HCT116 (cell line): ENCODE measurements at regions not wholly inside any gene's neighbourhood (a gene's known extent, or its start where the extent isn't known, plus 50 kb on each side); places are given as distances from the start of the nearest gene placed in this dataset.

Source experiments
- ATAC-seq: fragments of 200-7000 bp; cut with Tn5 transposase; 2 replicates; pipeline ENCODE4 v1.9.1; 2020; ENCODE audit warnings: mild to moderate bottlenecking, moderate library complexity
- BruUV-seq: library from RNA; stranded (reverse); fragments of 400-500 nt; replicated peaks from 2 replicates; lab custom pipeline; 2021; lab: Mats Ljungman, UMichigan
- CTCF ChIA-PET: fragments of 300-600 bp; sonication (Branson Sonifier 250); formaldehyde crosslinking; loops from one replicate; lab custom pipeline; 2021; ENCODE audit warnings: antibody characterized with exemption; lab: Charles Lee
- POLR2A ChIA-PET: fragments of 300-600, 350-600 bp; sonication (Branson Sonifier 250); formaldehyde crosslinking; loops from one replicate; lab custom pipeline; 2021; ENCODE audit warnings: antibody characterized with exemption; lab: Charles Lee
- RAD21 ChIA-PET, 2 experiments: fragments of 300-600 bp; sonication (Branson Sonifier 250); formaldehyde crosslinking; loops; one replicate each; lab custom pipeline; 2023; ENCODE audit warnings: low total read pairs in 2 of 2; ENCODE audit not compliant: uncharacterized antibody in 2 of 2, unreplicated experiment in 2 of 2, low non-redundant PET in 1 of 2; lab: Charles Lee
- DNase-seq: peaks from one replicate; pipeline ENCODE4 v3.0.0-alpha.2; 2010; ENCODE audit warnings: low read depth, low spot score
- H2AFZ ChIP-seq: fragments of 200-600 bp; shearing (Covaris generic), sonication (generic); 2 replicates; pipeline ENCODE4 v1.6.1; 2017; ENCODE audit warnings: low read depth, mixed run types, mixed read lengths, antibody characterized with exemption, low read length; ENCODE audit not compliant: poor library complexity, severe bottlenecking
- H3K27ac ChIP-seq: 2 replicates; pipeline ENCODE4 v1.5.1; 2012; ENCODE audit warnings: low read depth, low read length
- H3K27me3 ChIP-seq: fragments of 200-600 bp; sonication (generic); 2 replicates; pipeline ENCODE4 v1.6.1; 2016; ENCODE audit warnings: mixed run types, low read length, mixed read lengths; ENCODE audit not compliant: insufficient read depth
- H3K36me3 ChIP-seq, 2 experiments: fragments of 200-500 bp in 1 of 2; fragments of 200-600 bp in 1 of 2; sonication (Bioruptor generic) in 1 of 2; sonication (generic) in 1 of 2; 2 replicates each; pipeline versions ENCODE4 v1.5.1 to v1.6.1; 2014 to 2016; ENCODE audit warnings: low read length in 2 of 2, inconsistent platforms in 1 of 2, mixed read lengths in 1 of 2, mixed run types in 1 of 2; ENCODE audit not compliant: insufficient read depth in 2 of 2, control insufficient read depth in 1 of 2
- H3K4me1 ChIP-seq, 2 experiments: fragments of 200-600 bp in 1 of 2; sonication (generic) in 1 of 2; 2 replicates each; pipeline versions ENCODE4 v1.5.1 to v1.6.1; 2012 to 2017; ENCODE audit warnings: low read length in 2 of 2, inconsistent platforms in 1 of 2, mild to moderate bottlenecking in 1 of 2, mixed read lengths in 1 of 2, mixed run types in 1 of 2, moderate library complexity in 1 of 2; ENCODE audit not compliant: insufficient read depth in 2 of 2, control insufficient read depth in 1 of 2
- H3K4me2 ChIP-seq: fragments of 200-600 bp; sonication (generic); 2 replicates; pipeline ENCODE4 v1.6.1; 2017; ENCODE audit warnings: mixed run types, low read length, mixed read lengths
- H3K4me3 ChIP-seq, 2 experiments: fragments of 200-600 bp in 1 of 2; sonication (generic) in 1 of 2; replicated peaks in 1 of 2; 2 replicates each; pipeline ENCODE4 v1.5.1; 2011 to 2016; ENCODE audit warnings: low read length in 2 of 2, control low read depth in 1 of 2, low read depth in 1 of 2, mild to moderate bottlenecking in 1 of 2, mixed read lengths in 1 of 2, mixed run types in 1 of 2
- H3K79me2 ChIP-seq: fragments of 200-600 bp; sonication (generic); 2 replicates; pipeline ENCODE4 v1.6.1; 2017; ENCODE audit warnings: mild to moderate bottlenecking, mixed run types, low read length, moderate library complexity, mixed read lengths; ENCODE audit not compliant: insufficient read depth
- H3K9ac ChIP-seq: fragments of 200-600 bp; sonication (generic); 2 replicates; pipeline ENCODE4 v1.6.1; 2016; ENCODE audit warnings: low read length, mixed read lengths
- H3K9me2 ChIP-seq: fragments of 200-600 bp; sonication (generic), shearing (Covaris generic); 2 replicates; pipeline ENCODE4 v1.6.1; 2017; ENCODE audit warnings: mixed run types, mild to moderate bottlenecking, moderate library complexity; ENCODE audit not compliant: insufficient read depth
- H3K9me3 ChIP-seq, 2 experiments: fragments of 200-500 bp in 1 of 2; fragments of 200-600 bp in 1 of 2; sonication (Bioruptor generic) in 1 of 2; sonication (generic) in 1 of 2; 2 replicates each; pipeline ENCODE4 v1.6.1; 2014 to 2017; ENCODE audit warnings: low read length in 2 of 2, mixed read lengths in 2 of 2, inconsistent platforms in 1 of 2, low read depth in 1 of 2, mild to moderate bottlenecking in 1 of 2, mixed run types in 1 of 2, moderate library complexity in 1 of 2; ENCODE audit not compliant: control insufficient read depth in 1 of 2, insufficient read depth in 1 of 2
- H4K20me1 ChIP-seq: fragments of 200-600 bp; sonication (generic), shearing (Covaris generic); 2 replicates; pipeline ENCODE4 v1.6.1; 2017; ENCODE audit warnings: mixed run types, mild to moderate bottlenecking, moderate library complexity; ENCODE audit not compliant: insufficient read depth
- CBX3 ChIP-seq: IDR thresholded peaks from 2 replicates; pipeline ENCODE4 v1.6.1; 2012; ENCODE audit warnings: low read depth
- EGR1 ChIP-seq: IDR thresholded peaks from 2 replicates; pipeline ENCODE4 v1.6.1; 2012; ENCODE audit warnings: low read depth
- ELF1 ChIP-seq: IDR thresholded peaks from 2 replicates; pipeline ENCODE4 v1.6.1; 2012; ENCODE audit warnings: low read depth, borderline replicate concordance
- EZH2 ChIP-seq: fragments of 200-600 bp; sonication (generic); IDR thresholded peaks from 2 replicates; pipeline ENCODE4 v1.6.1; 2017; ENCODE audit warnings: antibody characterized with exemption, mixed run types
- POLR2AphosphoS5 ChIP-seq: IDR thresholded peaks from 2 replicates; pipeline ENCODE4 v1.6.1; 2011; ENCODE audit warnings: mild to moderate bottlenecking, low read depth, low read length, moderate library complexity
- RAD21 ChIP-seq: IDR thresholded peaks from 2 replicates; pipeline ENCODE4 v1.6.1; 2012; ENCODE audit warnings: low read depth, mild to moderate bottlenecking
- SIN3A ChIP-seq: IDR thresholded peaks from 2 replicates; pipeline ENCODE4 v1.6.1; 2012; ENCODE audit warnings: low read depth
- SP1 ChIP-seq: IDR thresholded peaks from 2 replicates; pipeline ENCODE4 v1.6.1; 2012; ENCODE audit warnings: low read depth
- SRF ChIP-seq: IDR thresholded peaks from 2 replicates; pipeline ENCODE4 v1.6.1; 2012; ENCODE audit warnings: low read depth
- YY1 ChIP-seq: IDR thresholded peaks from 2 replicates; pipeline ENCODE4 v1.6.1; 2011; ENCODE audit warnings: low read length, low read depth, moderate library complexity, mild to moderate bottlenecking; ENCODE audit not compliant: insufficient replicate concordance; ENCODE audit errors: extremely low read depth
- ZFX ChIP-seq: fragments of 450-650 bp; IDR thresholded peaks from 2 replicates; pipeline ENCODE4 v1.6.1; 2017
- ZNF274 ChIP-seq: fragments of 200-500 bp; sonication (Bioruptor generic); IDR thresholded peaks from 2 replicates; pipeline ENCODE4 v1.6.1; 2014; ENCODE audit warnings: mild to moderate bottlenecking, low read depth, low read length, inconsistent platforms
- intact Hi-C: fragments of 100-400 bp; cut with micrococcal nuclease; formaldehyde crosslinking; loops from 2 replicates; pipeline ENCODE4 v1.10.0; 2022
- TF ChIP-seq, protein P1 (sequence below): IDR thresholded peaks from 2 replicates; pipeline ENCODE4 v1.6.1; 2012
- TF ChIP-seq, protein P2 (sequence below): IDR thresholded peaks from 2 replicates; pipeline ENCODE4 v1.6.1; 2012; ENCODE audit warnings: low read depth

DNA sequence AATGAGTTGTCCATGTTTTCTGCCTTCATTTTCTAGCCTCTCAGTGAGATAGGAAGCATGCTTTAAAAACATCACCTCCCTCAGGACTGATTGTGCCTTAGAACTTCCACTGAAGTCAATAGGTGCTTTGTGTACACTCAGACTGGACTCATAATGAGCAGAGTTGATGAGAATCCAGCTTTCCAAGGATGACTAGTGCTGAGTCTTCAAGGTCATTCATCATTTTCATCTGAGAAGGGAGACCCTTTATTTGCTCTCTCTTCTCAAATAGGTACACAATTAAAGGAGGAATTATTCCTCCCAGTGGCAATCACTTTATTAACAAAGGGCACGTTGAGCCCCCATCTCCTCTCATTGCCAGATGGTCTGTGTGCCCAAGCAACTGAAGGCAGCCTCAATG, 210.9 kb upstream of the PRKD1 start:
- H3K79me2 ChIP-seq, result no peaks in the 10 kb centered on the region
- H4K20me1 ChIP-seq, result no peaks in the 10 kb centered on the region
- H3K9me3 ChIP-seq, result peaks cover 4 to 16% of the 10 kb centered on the region in 2 experiments; a peak in 2 of 4 replicates
- no peaks in the 10 kb centered on the region for H3K36me3 ChIP-seq
- H2AFZ ChIP-seq, result no peak overlapping the region
- H3K27me3 ChIP-seq, result no peaks in the 10 kb centered on the region
- H3K27ac ChIP-seq, result no peak overlapping the region
- BruUV-seq, result no TSS peak
- no peaks in the 10 kb centered on the region for H3K9me2 ChIP-seq
- DNase-seq, result no peak
- CTCF ChIA-PET, result no interaction called here
- no peak overlapping the region for H3K9ac ChIP-seq
- POLR2A ChIA-PET, result no interaction called here
- ATAC-seq, result no peak
- intact Hi-C loops, result no loop called here
- no peak overlapping the region for H3K4me3 ChIP-seq
- no peaks in the 10 kb centered on the region for H3K4me1 ChIP-seq
- no peak overlapping the region for H3K4me2 ChIP-seq
- TF ChIP-seq, protein P1, sequence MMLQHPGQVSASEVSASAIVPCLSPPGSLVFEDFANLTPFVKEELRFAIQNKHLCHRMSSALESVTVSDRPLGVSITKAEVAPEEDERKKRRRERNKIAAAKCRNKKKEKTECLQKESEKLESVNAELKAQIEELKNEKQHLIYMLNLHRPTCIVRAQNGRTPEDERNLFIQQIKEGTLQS, result no peak
- TF ChIP-seq EZH2, result no peak
- TF ChIP-seq SRF, result no peak
- no peak for TF ChIP-seq SIN3A
- TF ChIP-seq, protein P2, sequence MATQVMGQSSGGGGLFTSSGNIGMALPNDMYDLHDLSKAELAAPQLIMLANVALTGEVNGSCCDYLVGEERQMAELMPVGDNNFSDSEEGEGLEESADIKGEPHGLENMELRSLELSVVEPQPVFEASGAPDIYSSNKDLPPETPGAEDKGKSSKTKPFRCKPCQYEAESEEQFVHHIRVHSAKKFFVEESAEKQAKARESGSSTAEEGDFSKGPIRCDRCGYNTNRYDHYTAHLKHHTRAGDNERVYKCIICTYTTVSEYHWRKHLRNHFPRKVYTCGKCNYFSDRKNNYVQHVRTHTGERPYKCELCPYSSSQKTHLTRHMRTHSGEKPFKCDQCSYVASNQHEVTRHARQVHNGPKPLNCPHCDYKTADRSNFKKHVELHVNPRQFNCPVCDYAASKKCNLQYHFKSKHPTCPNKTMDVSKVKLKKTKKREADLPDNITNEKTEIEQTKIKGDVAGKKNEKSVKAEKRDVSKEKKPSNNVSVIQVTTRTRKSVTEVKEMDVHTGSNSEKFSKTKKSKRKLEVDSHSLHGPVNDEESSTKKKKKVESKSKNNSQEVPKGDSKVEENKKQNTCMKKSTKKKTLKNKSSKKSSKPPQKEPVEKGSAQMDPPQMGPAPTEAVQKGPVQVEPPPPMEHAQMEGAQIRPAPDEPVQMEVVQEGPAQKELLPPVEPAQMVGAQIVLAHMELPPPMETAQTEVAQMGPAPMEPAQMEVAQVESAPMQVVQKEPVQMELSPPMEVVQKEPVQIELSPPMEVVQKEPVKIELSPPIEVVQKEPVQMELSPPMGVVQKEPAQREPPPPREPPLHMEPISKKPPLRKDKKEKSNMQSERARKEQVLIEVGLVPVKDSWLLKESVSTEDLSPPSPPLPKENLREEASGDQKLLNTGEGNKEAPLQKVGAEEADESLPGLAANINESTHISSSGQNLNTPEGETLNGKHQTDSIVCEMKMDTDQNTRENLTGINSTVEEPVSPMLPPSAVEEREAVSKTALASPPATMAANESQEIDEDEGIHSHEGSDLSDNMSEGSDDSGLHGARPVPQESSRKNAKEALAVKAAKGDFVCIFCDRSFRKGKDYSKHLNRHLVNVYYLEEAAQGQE, result no peak
- no peak for TF ChIP-seq ELF1
- no peak for TF ChIP-seq ZFX
- no peak for TF ChIP-seq POLR2AphosphoS5
- TF ChIP-seq RAD21, result no peak
- no peak for TF ChIP-seq EGR1
- no peak for TF ChIP-seq CBX3
- no peak for TF ChIP-seq YY1
- TF ChIP-seq ZNF274, result no peak
- TF ChIP-seq SP1, result no peak
- RAD21 ChIA-PET, result no interaction called here
